GM19455 (cell line): ENCODE measurements at regions not wholly inside any gene's neighbourhood (a gene's known extent, or its start where the extent isn't known, plus 50 kb on each side); places are given as distances from the start of the nearest gene placed in this dataset.

Experiments
- ATAC-seq: cut with Tn5 transposase; IDR thresholded peaks from one replicate; pipeline ENCODE4 v1.9.1; 2021; ENCODE audit not compliant: unreplicated experiment

DNA sequence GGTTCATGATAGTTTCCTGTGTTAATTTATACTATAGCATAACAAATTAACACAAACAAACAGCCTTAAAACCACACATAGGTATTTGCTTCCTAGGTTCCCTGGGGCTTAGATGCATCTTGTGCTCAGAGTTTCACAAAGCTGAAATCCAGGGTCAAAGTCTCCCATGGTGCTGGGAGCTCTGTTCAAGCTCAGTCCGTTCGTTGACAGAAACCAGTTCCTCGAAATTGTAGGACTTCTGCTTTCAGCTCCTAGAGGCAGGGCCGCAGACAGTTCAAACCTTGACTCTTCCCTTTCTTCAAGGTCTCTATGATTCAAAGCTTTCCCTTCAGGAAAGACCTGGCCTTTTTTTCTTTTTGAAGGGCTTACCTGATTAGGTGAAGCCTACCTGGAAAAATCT, 90.5 kb downstream of the VSTM2A start:
- no peak for ATAC-seq

GRCh38 chr7:54629771-54630170, 87.6 kb downstream of the VSTM2A start:
- no peak for ATAC-seq

DNA sequence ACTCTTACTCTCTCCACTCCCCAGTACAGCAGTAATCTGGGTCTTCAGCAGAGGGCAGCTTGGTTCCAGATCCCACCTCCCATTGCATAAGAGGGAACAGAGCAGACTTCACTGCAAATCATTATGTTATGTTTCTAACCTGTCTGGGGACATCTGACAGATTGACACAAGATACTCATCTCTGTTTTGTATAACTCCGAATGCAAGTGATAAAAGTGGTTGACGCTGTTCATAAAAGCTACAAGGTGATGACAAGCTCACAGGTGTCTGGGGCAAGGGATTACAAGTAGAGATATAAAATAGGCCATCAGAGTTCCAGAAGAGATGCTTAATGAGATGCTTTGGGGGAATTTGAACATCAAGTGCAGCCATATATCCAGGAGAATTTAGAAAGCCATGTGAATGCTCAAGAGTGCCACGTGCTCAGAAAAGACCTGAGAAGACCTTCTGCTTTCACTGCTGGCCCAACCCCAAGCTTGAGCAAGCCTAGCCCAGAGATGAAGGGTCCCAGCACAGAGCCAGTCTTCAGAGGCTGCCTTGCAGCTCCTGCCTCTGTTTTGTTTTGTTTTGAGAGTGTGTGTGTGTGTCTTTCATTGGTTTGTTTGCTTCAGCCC, 80.6 kb downstream of the VSTM2A start:
- ATAC-seq: no peak
